Adrenal gland (tissue), 9 donors: ENCODE measurements at regions not wholly inside any gene's neighbourhood (a gene's known extent, or its start where the extent isn't known, plus 50 kb on each side); places are given as distances from the start of the nearest gene placed in this dataset.
A peak's percentile ranks its signal among the peaks of the same experiment; 100 is the strongest.

Experiments used
- DNase-seq, 7 donors: peaks; one replicate each; pipeline ENCODE4 v3.0.0-alpha.2; 2019 to 2020
- H3K27ac ChIP-seq, 5 donors: fragments of 200-600 bp; sonication (generic) in 4 of 5; 1 replicate in 3 of 5; 2 replicates in 2 of 5; pipeline versions ENCODE4 v1.5.1 to v1.8.0; 2016 to 2020; ENCODE audit warnings: mild to moderate bottlenecking in 1 of 5
- H3K27me3 ChIP-seq: fragments of 200-600 bp; 2 replicates; pipeline ENCODE4 v1.8.0; 2021
- H3K36me3 ChIP-seq, 2 donors: fragments of 200-600 bp; replicated peaks in 1 of 2; 1 replicate in 1 of 2; 2 replicates in 1 of 2; pipeline versions ENCODE4 v1.5.1 to v1.8.0; 2018 to 2022
- H3K4me1 ChIP-seq, 2 donors: fragments of 200-600 bp; replicated peaks in 1 of 2; 1 replicate in 1 of 2; 2 replicates in 1 of 2; pipeline versions ENCODE4 v1.5.1 to v1.8.0; 2018 to 2021
- H3K4me3 ChIP-seq, 4 donors: fragments of 200-600 bp; sonication (generic) in 3 of 4; one replicate each; pipeline ENCODE4 v1.5.1; 2016 to 2018
- H3K9me3 ChIP-seq, 3 donors: fragments of 200-600 bp; sonication (generic) in 1 of 3; replicated peaks in 1 of 3; 1 replicate in 2 of 3; 2 replicates in 1 of 3; pipeline versions ENCODE4 v1.5.1 to v1.8.0; 2016 to 2021
- POLR2A ChIP-seq, 2 donors: fragments of 450-650 bp; IDR thresholded peaks; one replicate each; pipeline ENCODE4 v1.6.1; 2017; ENCODE audit warnings: antibody characterized with exemption in 2 of 2, mild to moderate bottlenecking in 2 of 2, moderate library complexity in 1 of 2
- WGBS, 4 donors: extraction: QIAGEN DNeasy Blood & Tissue Kit in 2 of 4; methylation state at CpG; one replicate each; pipeline versions ENCODE4 v1.1.5 to v1.1.7; 2013 to 2017; 5-methylcytosine and 5-hydroxymethylcytosine counted together
- intact Hi-C, 2 donors: fragments of 100-400 bp; cut with DNase I; formaldehyde crosslinking; loops; one replicate each; pipeline versions ENCODE4 v1.14.1 to v1.15.0; 2022 to 2023
- TF ChIP-seq, protein P1 (sequence below), 6 experiments: fragments of 450-650 bp in 4 of 6; fragments of 200-600 bp in 2 of 6; sonication (generic) in 1 of 6; IDR thresholded peaks; 1 replicate in 5 of 6; 2 replicates in 1 of 6; pipeline versions ENCODE4 v1.5.1 to v1.8.0; 2016 to 2021; ENCODE audit warnings: antibody characterized with exemption in 6 of 6, mild to moderate bottlenecking in 2 of 6, moderate library complexity in 1 of 6
- donor health status: healthy with polysubstance abuse.
- donor health status: Bipolar disorder and iron deficiency.
- donor health status: DM: yes; HTN: yes; CAD: no.
- donor health status: DM: no; HTN: no; CAD: no.
- donor health status: DM: no; HTN: no; CAD: no.

DNA sequence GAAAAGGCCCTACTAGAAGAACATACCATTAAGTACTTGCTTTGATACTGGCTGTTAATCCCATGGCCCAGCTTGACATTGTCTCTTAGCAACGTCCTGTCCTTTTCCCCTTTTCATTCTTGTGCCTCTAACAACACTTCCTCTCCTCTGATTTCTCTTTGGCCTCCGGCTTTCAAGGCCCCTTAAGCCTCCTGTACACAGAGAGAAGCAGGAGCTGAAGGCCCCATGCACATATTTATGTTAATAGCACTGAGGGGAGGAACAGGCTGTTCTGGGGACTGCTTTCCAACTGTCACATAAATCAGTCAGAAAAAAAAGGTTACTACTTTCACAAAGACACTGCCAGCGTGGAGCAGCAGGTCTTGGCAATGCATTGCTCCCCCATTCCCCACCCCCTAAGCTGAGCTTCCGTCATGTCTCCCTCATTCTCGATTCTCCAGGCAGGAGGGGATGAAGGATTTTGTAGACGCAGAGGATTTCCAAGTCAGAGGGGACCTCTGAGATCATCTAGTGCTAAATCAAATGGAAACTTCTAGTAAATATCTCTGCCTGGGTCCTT lies 257.4 kb upstream of the ADAMTS9 start:
- H3K4me3 ChIP-seq, result no peak overlapping the region
- peak; percentile 15 to 67 (median 21) for DNase-seq
- H3K27ac ChIP-seq, result peak overlapping the region in 2 of 5 donors; percentile 30 to 61

DNA sequence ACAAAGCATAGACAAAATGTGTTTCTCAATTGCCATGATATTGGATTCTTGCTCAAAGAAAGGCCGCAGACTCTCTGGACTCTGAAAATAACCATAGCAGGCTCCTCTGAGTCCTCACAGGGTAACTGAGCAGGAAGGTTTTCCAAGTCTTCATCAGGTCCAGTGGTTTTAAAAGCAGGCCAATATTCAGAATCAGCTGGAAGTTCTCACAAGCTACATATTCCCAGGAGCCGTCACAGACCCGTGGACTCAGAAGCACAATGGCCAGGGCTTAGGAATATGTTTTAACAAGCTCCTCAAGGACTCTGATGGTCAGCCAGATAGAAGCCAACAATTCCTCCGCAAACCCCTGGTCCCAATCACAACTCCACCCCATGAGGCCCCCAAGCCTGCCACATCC lies 256.1 kb upstream of the ADAMTS9 start:
- 85 to 92% (median 87%) methylated on average over 4 of the region's 4 CpGs for WGBS, 4 donors
- intact Hi-C loops, result no loop called here
- Histone ChIP-seq H3K4me1 (peaks cover 0 to 5% of the 10 kb centered on the region in 2 donors), H3K27ac (peak overlapping the region in 2 of 5 donors; percentile 30 to 61), H3K27me3 (no peaks in the 10 kb centered on the region), H3K9me3 (no peaks in the 10 kb centered on the region), H3K36me3 (no peaks in the 10 kb centered on the region), H3K4me3 (no peak overlapping the region)
- no peak for DNase-seq
- TF ChIP-seq, protein P1, sequence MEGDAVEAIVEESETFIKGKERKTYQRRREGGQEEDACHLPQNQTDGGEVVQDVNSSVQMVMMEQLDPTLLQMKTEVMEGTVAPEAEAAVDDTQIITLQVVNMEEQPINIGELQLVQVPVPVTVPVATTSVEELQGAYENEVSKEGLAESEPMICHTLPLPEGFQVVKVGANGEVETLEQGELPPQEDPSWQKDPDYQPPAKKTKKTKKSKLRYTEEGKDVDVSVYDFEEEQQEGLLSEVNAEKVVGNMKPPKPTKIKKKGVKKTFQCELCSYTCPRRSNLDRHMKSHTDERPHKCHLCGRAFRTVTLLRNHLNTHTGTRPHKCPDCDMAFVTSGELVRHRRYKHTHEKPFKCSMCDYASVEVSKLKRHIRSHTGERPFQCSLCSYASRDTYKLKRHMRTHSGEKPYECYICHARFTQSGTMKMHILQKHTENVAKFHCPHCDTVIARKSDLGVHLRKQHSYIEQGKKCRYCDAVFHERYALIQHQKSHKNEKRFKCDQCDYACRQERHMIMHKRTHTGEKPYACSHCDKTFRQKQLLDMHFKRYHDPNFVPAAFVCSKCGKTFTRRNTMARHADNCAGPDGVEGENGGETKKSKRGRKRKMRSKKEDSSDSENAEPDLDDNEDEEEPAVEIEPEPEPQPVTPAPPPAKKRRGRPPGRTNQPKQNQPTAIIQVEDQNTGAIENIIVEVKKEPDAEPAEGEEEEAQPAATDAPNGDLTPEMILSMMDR (IDR thresholded peaks at IDR 0.05), result no peak
- no peak for TF ChIP-seq POLR2A (IDR thresholded peaks at IDR 0.05)

More for the DNA sequence above, 257.4 kb upstream of the ADAMTS9 start:
- TF ChIP-seq, protein P1 (IDR thresholded peaks at IDR 0.05), result no peak
- no peak for TF ChIP-seq POLR2A (IDR thresholded peaks at IDR 0.05)
- Histone ChIP-seq H3K36me3 (no peaks in the 10 kb centered on the region), H3K4me1 (peaks cover 0 to 5% of the 10 kb centered on the region in 2 donors), H3K27me3 (no peaks in the 10 kb centered on the region), H3K9me3 (no peaks in the 10 kb centered on the region)
- intact Hi-C loops, result no loop called here
- 23 to 39% (median 28%) methylated on average over 6 of the region's 6 CpGs for WGBS, 4 donors

DNA sequence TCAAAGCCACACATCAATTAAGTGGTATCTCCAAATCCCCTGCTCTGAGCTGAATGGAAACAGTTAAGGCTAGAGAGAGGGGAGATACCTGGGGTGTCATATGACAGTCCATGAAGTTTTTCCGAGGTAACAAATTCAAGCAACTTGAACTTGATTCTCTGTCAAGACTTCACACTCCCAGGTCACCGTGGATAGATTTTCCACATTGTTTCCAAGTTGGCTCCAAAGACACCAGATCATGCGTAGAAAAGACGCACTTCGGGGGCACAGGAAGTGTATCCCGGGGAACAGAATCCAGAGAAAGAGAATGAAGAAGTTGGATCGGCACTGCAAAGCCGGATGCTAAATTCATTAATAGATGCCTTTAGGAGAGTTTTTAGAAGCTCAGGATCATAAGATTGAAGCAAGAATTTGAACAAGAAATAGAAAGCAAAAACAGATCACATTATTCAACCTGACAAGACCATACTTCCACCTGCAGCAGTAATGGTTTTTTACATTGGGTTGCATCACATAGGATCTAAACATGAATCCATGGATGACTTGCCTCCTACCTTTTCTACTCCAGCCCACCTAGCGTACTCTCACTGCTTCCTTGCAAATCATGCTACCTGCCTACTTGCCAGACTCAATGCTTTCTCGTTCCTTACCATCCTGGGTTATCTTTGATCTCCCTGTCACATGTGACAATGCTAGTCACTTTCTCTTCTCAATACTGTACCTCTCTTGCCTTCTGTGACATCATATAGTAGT lies 253.0 kb upstream of the ADAMTS9 start:
- no peak for DNase-seq
- Histone ChIP-seq H3K4me3 (no peak overlapping the region), H3K27me3 (no peaks in the 10 kb centered on the region), H3K9me3 (no peaks in the 10 kb centered on the region), H3K4me1 (peaks cover 0 to 3% of the 10 kb centered on the region in 2 donors), H3K27ac (no peak overlapping the region), H3K36me3 (no peaks in the 10 kb centered on the region)
- no peak for TF ChIP-seq POLR2A (IDR thresholded peaks at IDR 0.05)
- TF ChIP-seq, protein P1 (IDR thresholded peaks at IDR 0.05), result no peak
- intact Hi-C loops, result no loop called here
- WGBS, 4 donors, result 79 to 93% (median 89%) methylated on average over 10 of the region's 10 CpGs

DNA sequence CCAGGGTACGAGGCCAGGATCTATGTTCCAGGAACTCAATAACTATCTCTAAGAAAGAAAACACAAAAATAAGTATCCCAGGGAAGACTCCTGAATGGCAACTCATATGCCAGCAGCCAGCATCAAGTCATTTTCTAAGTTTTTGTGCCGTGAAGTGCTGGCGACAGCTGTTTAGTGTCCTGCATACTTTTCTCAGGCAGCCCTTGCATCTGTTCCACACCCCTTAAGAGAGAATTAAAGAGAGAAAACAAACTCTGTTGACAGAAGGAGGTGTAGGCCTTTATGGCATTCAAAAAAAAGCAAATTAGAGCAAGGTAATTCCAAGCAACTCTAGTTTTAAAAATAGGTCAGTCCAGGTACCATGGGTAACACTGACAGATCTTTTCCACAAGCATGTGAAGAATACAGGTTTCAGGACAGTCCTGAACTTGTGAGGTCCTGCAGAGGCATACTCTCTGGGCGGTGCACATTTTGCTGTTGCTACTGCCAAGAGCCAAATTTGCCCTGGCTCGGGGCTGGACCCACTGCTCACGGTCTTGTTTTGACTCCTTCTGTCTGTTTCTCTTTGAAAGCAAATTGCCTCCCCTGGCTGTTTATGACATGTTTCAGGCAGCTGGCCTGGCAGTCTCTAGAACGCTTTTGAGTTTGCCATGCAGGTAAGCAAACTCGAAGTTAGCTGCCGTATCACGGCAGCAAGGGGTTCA lies 252.1 kb upstream of the ADAMTS9 start:
- DNase-seq, result no peak
- intact Hi-C loops, result no loop called here
- no peak overlapping the region for H3K27ac ChIP-seq
- H3K27me3 ChIP-seq, result no peaks in the 10 kb centered on the region
- H3K9me3 ChIP-seq, result no peaks in the 10 kb centered on the region
- TF ChIP-seq POLR2A (IDR thresholded peaks at IDR 0.05), result no peak
- TF ChIP-seq, protein P1 (IDR thresholded peaks at IDR 0.05), result no peak
- no peak overlapping the region for H3K4me3 ChIP-seq
- H3K36me3 ChIP-seq, result no peaks in the 10 kb centered on the region
- peaks cover 0 to 3% of the 10 kb centered on the region in 2 donors for H3K4me1 ChIP-seq
- WGBS, 4 donors, result 88 to 94% (median 92%) methylated on average over 10 of the region's 10 CpGs
